Ecto neural progenitor cell (in vitro differentiated cells): ENCODE measurements at regions not wholly inside any gene's neighbourhood (a gene's known extent, or its start where the extent isn't known, plus 50 kb on each side); places are given as distances from the start of the nearest gene placed in this dataset.
"Not testable (repeated sequence)": the region's sequence is repeated elsewhere in the genome, so short reads cannot be mapped to it uniquely, and the experiment has no call there.

ENCODE experiments used
- DNase-seq: peaks from one replicate; pipeline ENCODE4 v3.0.0-alpha.2; 2018; ENCODE audit warnings: low spot score

DNA sequence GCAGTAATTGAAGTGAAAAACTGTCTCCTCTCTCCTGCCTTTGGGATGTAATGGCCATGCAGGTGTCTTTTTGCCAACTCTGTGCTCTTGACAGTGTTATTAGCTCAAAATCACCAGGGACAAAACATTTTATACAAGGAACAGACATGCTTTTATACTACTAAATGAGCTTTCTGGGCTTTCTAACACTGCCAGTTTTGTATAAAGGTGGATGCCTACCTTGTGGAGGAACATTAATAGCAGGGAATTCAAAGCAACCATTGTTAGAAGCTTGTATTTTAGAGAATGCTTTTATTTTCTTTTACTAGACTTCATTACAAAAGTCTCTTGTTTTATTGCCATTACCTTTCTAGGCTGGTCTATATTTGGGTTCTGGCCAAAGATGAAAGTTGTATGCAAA, 54.7 kb upstream of the ARSJ start:
- DNase-seq = no peak

DNA sequence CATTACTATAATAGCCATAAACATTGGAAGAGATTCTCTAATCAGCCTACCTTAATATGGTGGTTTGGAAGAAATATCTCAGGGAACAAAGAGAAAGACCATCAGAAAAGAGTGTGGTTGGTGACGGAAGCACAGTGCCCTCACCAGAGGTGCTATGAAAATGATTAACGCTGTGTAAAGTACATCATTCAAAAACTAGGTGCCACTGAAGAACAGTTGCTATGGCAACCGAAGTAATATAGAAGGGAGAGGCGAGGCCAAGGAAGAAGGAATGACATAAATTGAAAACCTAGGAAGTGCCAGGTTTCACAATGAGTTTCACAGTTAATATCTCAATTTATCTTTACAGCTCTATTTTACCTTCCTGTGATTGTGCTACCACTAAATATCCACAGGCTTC, 57.0 kb upstream of the ARSJ start:
- DNase-seq = no peak

DNA sequence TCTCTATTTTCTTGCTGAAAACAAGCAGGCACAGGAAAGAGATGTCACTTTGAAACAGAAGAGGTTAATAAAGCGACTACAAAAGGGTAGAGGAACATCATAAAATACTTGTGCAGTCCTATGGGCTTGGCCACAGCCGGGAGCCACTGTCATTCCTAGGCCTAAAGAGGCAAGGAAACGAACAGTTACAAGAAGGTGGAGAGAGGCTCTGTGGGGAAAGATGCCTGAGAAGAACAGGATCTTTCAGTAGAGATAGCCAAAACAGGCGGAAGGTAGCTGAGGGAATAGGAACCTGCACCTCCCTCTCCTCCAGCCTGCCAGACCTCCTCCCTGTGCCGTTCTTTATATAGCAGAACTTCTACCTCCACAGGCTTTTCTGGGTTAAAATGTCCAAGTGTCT, 57.4 kb upstream of the ARSJ start:
- DNase-seq = no peak

DNA sequence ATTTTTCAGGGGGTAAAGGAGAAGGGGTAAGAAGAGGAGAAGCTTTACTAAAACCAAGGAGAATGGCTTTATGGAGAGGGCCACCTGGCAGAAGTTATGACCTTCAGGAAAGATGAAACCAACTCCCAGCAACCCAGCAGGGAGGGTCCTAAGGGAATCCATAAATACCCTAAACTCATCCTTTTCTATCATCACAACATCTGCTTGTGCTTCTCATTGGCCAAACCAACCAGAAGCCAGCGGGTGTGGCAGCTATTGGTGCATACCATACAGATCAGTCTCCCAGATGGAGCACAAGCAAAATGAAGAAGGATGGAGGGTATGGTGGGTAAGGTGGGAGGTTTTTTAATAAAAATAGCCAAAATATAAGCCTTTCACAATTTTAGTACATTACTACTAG, 58.5 kb upstream of the ARSJ start:
- DNase-seq = no peak

DNA sequence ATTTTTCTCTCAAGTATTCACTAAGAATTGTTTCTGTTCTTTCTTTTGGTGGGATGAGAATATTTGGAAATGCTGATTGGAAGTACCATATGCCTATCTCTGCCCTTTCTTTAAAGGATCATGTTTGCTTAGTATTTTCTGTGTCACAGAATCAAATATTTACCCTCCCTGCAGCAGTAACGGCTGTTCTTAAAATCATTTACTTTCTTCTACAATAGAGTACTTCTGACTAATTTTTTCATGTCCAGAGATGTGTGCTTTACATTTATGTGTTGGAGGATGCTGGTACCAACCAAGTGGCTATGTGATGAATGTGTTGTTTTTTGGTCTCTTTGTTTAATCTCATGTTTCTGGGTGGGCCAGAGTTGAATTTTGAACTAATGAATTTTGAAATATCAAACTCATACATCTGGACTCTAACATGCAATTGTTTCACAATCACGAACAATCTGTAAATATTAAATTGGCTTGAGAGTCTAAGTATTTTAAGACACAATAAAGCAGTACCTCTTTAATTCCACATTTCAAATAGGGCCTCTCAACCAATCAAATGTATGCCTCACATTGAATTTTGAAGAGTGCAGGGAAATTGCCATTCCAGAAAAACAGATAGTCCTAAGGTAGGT, 59.4 kb upstream of the ARSJ start:
- DNase-seq = no peak

DNA sequence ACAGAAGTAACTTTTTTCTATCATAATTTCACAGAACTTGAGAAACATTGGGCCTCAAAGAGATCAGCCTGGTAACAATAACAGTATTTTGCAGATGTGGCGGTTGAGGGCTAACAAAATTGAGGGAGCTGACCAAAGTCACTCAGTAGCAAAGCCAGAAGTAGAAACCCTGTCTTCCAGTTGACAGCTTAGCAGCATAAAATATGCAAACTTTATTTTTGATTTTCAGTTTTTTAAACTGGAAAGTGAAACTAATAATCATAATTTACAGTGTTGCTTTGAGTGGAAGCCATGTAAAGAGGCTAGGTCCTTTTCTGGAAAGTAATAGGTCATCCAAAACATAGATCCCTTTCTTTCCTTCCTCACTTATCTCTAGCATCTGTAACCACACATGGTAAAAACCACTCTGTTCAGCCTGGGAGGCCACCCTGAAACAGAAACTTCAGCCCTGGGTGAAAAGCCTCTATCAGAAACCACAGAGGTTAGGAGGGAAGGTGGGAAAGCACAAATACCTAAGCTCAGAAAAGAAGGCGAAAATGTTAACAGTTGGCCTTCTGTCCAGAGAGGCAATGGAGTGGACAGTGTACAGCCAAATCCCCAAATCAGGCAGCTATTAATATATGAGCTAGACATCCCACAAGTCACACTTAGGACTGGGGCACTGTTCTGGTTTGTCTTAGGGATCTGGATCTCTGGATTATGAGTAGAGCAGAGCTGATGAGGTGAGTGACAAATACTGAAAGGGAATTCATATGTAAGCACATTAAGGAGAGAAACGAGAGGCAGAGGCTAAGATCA, 61.1 kb upstream of the ARSJ start:
- no peak for DNase-seq

DNA sequence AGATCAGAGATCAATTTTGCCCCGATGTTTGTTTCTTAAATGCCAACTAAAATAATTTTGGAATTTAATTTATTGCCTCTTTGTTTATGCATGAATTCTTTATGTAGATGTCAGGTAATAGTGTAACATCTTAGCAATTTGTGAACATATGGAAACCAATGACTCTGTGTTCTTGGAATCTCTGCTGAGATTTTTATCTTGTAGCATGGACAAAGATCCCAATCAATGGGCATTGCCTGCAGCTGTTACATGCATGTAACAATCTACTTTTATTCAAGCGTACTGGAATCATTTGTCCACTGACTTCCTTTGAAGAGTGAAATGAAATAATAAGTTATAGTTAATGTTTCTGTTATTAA, 61.6 kb upstream of the ARSJ start:
- no peak for DNase-seq

DNA sequence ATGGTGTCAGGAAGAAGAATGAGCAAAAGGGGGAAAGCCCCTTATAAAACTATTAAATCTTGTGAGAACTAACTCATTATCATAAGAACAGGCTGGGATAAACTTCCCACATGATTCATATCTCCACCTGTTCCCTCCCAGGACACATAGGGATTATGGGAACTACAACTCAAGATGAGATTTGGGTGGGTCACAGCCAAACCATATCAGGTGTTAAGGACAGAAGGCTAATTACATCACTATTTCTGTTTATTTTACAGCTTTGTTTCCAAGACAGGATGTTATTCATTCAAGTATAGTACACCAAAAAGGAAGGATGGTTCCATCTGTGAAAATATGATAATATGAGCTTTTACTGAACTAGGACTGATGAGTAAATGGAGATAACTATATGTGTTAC, 63.7 kb upstream of the ARSJ start:
- DNase-seq = no peak

DNA sequence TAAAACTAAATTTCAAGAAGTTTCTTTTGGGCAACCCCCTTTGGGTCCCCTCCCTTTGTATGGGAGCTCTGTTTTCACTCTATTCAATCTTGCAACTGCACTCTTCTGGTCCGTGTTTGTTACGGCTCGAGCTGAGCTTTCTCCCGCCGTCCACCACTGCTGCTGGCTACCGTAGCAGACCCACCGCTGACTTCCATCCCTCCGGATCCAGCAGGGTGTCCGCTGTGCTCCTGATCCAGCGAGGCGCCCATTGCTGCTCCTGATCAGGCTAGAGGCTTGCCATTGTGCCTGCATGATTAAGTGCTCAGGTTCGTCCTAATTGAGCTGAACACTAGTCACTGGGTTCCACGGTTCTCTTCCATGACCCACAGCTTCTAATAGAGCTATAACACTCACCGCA, 64.9 kb upstream of the ARSJ start:
- DNase-seq = not testable (repeated sequence)

DNA sequence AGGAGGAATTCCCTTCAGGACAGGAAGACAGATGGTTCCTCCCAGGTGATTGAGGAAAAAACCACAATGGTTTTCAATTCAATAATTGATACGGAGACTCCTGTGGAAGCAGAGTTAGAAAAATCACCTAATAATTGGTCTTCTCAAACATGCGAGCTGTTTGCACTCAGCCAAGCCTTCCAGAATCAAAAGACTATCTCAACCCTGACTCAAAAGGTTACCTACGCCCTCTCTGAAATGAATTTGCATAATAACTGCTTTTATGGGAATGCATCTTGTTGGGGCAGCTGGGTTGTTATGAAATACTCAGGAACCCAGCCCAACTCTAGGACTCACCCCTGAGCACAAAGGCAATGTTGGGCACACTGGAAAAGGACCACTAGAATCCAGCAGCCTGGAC, 66.9 kb upstream of the ARSJ start:
- DNase-seq = no peak

DNA sequence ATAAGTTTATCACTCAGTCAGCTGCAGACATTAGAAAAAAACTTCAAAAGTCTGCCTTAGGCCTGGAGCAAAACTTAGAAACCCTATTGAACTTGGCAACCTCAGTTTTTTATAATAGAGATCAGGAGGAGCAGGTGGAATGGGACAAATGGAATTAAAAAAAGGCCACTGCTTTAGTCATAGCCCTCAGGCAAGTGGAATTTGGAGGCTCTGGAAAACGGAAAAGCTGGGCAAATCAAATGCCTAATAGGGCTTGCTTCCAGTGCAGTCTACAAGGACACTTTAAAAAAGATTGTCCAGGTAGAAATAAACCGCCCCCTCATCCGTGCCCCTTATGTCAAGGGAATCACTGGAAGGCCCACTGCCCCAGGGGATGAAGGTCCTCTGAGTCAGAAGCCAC, 68.7 kb upstream of the ARSJ start:
- DNase-seq = not testable (repeated sequence)

DNA sequence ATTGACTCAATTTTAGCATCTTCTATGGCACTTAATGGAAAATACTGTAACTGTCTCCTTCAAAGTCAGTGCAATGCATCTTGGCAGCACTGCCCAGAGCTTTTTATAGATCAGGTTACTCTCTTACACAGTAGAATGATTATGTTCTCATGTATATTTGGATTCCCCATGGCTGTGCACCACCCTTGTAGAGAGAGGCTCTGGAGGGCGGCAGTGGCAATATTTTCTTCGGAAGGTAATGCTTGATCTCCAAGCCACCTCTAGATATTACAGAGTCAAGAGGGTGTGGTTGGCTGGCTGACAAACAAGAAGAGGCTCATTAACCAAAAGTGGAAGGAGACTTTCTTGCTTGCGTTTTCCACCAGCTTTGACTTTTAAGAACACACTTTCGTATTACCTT, 72.8 kb upstream of the ARSJ start:
- DNase-seq = no peak

DNA sequence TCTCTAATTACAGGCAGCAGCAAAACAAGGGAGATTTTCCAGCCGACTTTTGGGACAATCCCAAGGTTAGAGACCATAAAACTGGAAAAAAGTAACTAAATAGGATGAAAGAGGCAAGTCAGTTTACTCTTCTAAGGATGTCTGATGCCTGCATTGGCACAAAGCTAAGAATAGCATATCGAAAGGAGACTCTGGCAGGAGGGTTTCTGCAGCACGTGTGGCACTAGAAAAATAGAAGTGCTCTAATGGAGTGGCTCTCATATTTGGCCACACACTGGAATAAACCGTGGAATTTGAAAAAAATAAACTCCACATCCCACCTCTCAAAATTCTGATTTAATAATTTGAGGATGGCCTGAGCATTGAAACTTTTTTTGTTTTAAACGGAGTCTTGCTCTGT, 77.2 kb upstream of the ARSJ start:
- no peak for DNase-seq

DNA sequence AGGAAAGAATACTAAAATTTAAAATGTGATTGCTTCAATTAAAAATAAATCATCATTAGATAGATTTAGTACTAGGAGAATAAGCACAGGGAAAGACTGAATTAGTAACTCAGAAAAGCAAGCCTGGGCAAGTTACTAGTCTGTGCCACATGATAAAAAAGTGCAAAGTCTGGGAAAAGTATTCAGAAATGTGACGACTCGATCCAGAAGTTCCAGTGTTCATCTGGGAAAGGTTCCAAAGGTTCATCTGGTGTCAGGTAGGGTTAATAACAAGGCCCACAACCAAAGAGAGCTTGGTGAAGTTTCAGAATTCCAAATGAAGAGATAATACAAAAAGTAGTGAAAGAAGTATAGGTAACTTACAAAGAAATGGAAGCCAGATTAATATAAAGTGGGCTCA, 78.3 kb upstream of the ARSJ start:
- no peak for DNase-seq

DNA sequence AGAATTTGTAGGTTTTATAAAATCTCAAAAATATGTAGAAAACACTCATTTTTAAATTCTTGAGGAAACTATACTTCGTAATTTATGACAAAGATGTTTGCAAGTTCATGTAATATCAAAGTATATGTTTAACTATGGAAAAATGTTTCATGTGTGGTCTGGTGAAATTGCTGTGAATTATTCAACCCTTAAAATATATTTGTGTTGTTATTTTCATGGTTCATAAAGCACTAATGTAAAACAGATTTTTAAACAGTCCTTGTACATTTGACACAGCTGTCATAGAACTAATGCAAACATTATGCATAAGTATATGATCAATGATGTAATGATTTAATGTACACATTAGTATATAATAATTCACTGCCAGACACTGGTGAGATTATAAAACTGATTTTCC, 83.1 kb upstream of the ARSJ start:
- DNase-seq = no peak

DNA sequence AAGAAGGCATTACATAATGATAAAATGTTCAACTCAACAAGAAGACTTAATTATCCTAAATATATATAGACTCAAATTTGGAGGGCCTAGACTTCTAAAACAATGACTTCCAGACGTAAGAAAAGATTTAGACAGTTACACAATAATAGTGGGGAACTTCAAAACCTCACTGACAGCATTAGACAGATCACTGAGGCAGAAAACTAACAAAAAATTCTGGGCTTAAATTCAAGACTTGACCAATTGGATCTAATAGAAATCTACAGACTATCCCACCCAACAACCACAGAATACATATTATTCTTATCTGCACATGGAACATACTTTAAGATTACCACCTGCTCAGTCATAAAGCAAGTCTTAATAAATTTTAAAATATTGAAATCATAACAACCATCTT, 93.3 kb upstream of the ARSJ start:
- DNase-seq = no peak

DNA sequence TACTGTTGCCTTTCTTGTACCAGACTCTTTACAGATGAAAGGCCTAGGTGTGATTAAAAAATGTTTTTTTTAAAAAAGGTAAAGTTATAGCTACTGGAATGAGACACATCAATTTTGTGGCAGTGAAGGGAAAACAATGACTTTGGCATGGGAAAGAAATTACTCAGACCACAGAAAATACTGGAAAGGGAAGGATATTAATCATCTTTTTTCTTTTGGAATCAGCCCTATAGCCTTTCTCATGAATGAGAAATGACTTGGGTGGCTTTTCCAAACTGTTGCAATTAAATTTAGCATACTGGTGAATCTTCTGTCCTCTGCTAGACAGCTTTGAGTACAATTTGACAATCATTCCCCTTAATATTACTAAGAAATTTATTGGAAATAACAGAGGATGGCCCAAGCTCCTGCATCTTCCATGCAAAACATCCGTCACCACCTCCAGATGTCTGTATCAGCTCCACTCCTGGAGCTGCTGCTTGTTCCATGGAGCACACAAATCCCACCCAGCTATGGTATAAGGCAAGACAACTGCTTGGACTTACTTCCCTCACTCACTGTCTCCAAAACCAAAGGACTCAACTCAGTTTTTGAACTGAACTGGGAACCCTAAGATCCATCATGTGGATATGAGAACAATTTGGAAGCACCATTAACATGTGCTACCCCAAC, 97.6 kb upstream of the ARSJ start:
- no peak for DNase-seq

DNA sequence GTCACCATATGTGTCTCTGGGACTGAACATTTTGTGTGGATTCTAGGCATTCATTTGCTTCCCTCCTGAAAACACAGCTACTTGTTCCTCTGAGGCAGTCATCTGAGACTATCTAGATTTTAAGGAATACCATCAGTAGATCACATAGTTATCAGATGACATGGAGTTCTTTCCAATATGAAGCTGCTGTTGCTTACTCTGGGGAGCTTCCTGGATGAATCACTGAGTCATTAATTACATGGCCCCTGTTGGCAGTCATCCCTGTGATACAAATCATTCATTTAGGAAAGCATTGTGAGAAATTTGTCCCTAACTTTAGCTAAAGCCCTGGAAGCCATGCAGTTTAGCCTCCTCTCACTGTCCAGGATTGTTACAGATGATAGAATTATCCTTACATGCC, 98.2 kb upstream of the ARSJ start:
- no peak for DNase-seq

DNA sequence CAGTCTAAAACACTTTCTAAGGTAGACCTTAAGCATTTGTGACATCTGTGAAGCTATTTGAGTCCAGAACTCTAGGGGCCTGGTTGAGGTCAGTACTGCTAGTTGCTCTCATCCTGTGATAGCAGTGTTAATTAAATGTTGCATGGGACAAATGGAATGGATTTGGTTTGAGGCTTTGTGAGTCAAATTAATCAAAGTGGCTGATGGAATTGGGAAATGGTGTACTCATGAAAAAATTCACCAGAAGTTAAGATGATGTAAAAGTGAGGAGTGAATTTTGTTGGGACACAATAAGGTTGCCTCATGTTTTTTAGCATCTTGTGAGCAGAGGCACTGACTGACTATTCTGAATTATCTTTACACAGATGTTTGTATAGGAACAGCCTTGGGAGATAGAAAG, 99.2 kb upstream of the ARSJ start:
- no peak for DNase-seq

DNA sequence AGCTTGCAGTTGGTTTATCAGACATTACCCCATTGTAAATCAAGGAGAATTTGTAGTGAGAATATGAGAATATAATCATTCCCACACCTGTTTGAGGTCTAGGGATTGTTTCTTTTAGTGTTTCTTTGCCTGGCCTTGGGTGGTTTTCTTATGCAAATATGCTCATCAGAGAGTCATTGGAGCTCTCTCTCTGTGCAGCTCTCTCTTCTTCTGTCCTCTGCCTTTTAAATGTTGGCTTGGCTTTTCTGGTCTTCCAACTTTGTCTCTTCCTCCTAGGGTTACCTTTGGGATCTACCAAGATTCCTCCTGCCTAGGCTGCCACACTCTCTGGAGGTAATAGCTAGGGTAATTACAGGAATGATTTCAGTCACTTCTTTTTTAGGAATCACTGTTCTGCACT, 102.3 kb upstream of the ARSJ start:
- DNase-seq = no peak

DNA sequence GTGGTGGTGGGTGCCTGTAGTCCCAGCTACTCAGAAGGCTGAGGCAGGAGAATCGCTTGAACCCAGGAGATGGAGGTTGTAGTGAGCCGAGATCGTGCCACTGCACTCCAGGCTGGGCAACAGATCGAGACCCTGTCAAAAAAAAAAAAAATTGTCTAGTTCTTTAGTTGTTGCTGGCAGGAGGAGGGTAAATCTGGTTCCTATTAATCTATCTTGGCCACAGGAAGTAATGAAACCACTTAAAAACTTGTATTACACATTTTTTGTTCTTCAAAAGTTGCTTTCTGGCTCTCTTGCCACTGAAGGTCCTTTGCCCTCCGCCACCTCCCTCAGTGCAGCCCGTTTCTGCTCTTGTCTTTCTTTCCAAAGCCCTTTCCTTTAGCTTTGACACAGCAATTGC, 102.9 kb upstream of the ARSJ start:
- no peak for DNase-seq

DNA sequence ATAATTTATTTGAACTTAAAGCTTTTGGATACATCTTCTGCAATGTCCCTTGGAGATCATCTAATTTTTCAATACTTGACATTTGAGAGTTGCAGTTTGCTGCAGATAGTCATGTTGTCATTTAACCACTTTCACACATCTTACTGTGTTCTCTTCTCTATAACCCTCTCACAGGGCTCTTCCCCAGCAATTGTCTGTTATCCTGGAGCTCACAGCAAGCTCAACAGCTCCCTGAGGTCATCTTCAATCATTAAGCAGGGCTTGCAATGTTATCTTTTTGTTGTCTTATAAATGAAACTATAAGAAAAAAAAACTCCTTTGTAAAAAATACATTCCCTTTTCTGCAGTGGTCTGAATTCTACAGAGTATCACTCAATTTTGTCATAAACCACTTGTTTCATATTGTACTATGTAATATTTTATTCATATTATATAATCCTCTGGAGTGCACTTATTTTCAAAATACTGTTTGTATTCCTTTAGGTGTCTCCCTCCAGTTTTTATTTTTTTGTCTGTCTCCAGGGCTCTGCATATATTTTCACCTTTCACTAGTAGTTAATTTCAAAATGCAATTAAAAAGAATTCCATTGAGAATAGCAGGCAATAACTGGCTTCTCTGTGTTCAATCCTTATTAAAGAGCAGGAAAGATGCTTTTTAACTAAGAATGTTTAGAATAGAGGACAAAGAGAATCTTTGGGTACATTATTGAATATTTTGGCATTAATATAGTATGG, 106.3 kb upstream of the ARSJ start:
- DNase-seq = no peak
